ENCODE measurements at regions not wholly inside any gene's neighbourhood (a gene's known extent, or its start where the extent isn't known, plus 50 kb on each side); places are given as distances from the start of the nearest gene placed in this dataset.

GRCh38 chr11:29040489-29040888 is 932.3 kb downstream of the METTL15 start:
- DNase-seq, result no peak
- H3K4me1 ChIP-seq, result no peaks in the 10 kb centered on the region
- intact Hi-C loops (cut with DNase I; ENCODE audit: low total_unique reads), result no loop called here
- TF ChIP-seq POLR2A (IDR thresholded peaks at IDR 0.05), result no peak
- no peak for TF ChIP-seq CTCF (IDR thresholded peaks at IDR 0.05)
- no peak overlapping the region for H3K27ac ChIP-seq
- H3K36me3 ChIP-seq (ENCODE audit: low read depth, missing control alignments), result no peaks in the 10 kb centered on the region
- H3K4me3 ChIP-seq, result no peak overlapping the region
- no peaks in the 10 kb centered on the region for H3K9me3 ChIP-seq
- H3K27me3 ChIP-seq, result no peaks in the 10 kb centered on the region

GRCh38 chr11:29032384-29033149 is 924.4 kb downstream of the METTL15 start:
- WGBS, 2 donors, result 0 to 40% methylated on average over 2 of the region's 2 CpGs
- no peak for TF ChIP-seq CTCF (IDR thresholded peaks at IDR 0.05)
- no peak for TF ChIP-seq POLR2A (IDR thresholded peaks at IDR 0.05)
- intact Hi-C loops (cut with DNase I; ENCODE audit: low total_unique reads), result no loop called here

GRCh38 chr11:29029452-29029851 is 921.3 kb downstream of the METTL15 start:
- Histone ChIP-seq H3K27me3 (no peaks in the 10 kb centered on the region), H3K36me3 (ENCODE audit: low read depth, missing control alignments) (no peaks in the 10 kb centered on the region), H3K4me3 (no peak overlapping the region), H3K9me3 (no peaks in the 10 kb centered on the region), H3K27ac (no peak overlapping the region), H3K4me1 (no peaks in the 10 kb centered on the region)
- 83 to 86% methylated on average over 2 of the region's 2 CpGs for WGBS, 2 donors
- no peak for TF ChIP-seq CTCF (IDR thresholded peaks at IDR 0.05)
- TF ChIP-seq POLR2A (IDR thresholded peaks at IDR 0.05), result no peak
- DNase-seq, result no peak
- intact Hi-C loops (cut with DNase I; ENCODE audit: low total_unique reads), result no loop called here

More at GRCh38 chr11:29032384-29033149, 924.4 kb downstream of the METTL15 start:
- Histone ChIP-seq H3K9me3 (no peaks in the 10 kb centered on the region), H3K4me1 (no peaks in the 10 kb centered on the region), H3K27ac (no peak overlapping the region), H3K4me3 (no peak overlapping the region), H3K36me3 (ENCODE audit: low read depth, missing control alignments) (no peaks in the 10 kb centered on the region), H3K27me3 (no peaks in the 10 kb centered on the region)
- no peak for DNase-seq

- intact Hi-C loops (cut with DNase I; ENCODE audit: low total_unique reads), result no loop called here
- WGBS, 2 donors, result 61 to 72% methylated on average over 1 of the region's 1 CpG
- no peak for DNase-seq
- no peaks in the 10 kb centered on the region for H3K9me3 ChIP-seq
- no peak overlapping the region for H3K27ac ChIP-seq
- TF ChIP-seq CTCF (IDR thresholded peaks at IDR 0.05) (no peak), POLR2A (IDR thresholded peaks at IDR 0.05) (no peak)
- H3K4me3 ChIP-seq, result no peak overlapping the region
- no peaks in the 10 kb centered on the region for H3K36me3 ChIP-seq (ENCODE audit: low read depth, missing control alignments)
- H3K27me3 ChIP-seq, result no peaks in the 10 kb centered on the region
- no peaks in the 10 kb centered on the region for H3K4me1 ChIP-seq
Observed at GRCh38 chr11:29027436-29027835, 919.2 kb downstream of the METTL15 start.

GRCh38 chr11:29026286-29026685 is 918.1 kb downstream of the METTL15 start:
- H3K4me1 ChIP-seq, result no peaks in the 10 kb centered on the region
- no peaks in the 10 kb centered on the region for H3K9me3 ChIP-seq
- H3K36me3 ChIP-seq (ENCODE audit: low read depth, missing control alignments), result no peaks in the 10 kb centered on the region
- no peak overlapping the region for H3K4me3 ChIP-seq
- no peak for TF ChIP-seq POLR2A (IDR thresholded peaks at IDR 0.05)
- intact Hi-C loops (cut with DNase I; ENCODE audit: low total_unique reads), result no loop called here
- no peak for DNase-seq
- no peak overlapping the region for H3K27ac ChIP-seq
- WGBS, 2 donors, result 87 to 93% methylated on average over 2 of the region's 2 CpGs
- H3K27me3 ChIP-seq, result no peaks in the 10 kb centered on the region
